Endothelial cell of umbilical vein (primary cell): ENCODE measurements at regions not wholly inside any gene's neighbourhood (a gene's known extent, or its start where the extent isn't known, plus 50 kb on each side); places are given as distances from the start of the nearest gene placed in this dataset.

Source experiments
- BruUV-seq: library from RNA; stranded (reverse); fragments of 400-500 nt; replicated peaks from 2 replicates; lab custom pipeline; 2021; lab: Mats Ljungman, UMichigan
- CTCF ChIA-PET: fragments of 300-600, 350-600 bp; sonication (Branson Sonifier 250); formaldehyde crosslinking; loops from one replicate; lab custom pipeline; 2021; ENCODE audit warnings: antibody characterized with exemption, inconsistent platforms; lab: Charles Lee
- POLR2A ChIA-PET: fragments of 300-600, 350-600 bp; sonication (Branson Sonifier 250); formaldehyde crosslinking; loops from one replicate; lab custom pipeline; 2021; ENCODE audit warnings: antibody characterized with exemption, inconsistent platforms; lab: Charles Lee
- DNase-seq: peaks from one replicate; pipeline ENCODE4 v3.0.0-alpha.2; 2011; ENCODE audit warnings: low read depth, low spot score
- FAIRE-seq: peaks from 2 replicates; lab custom pipeline; 2011; peaks lifted over from hg19 to GRCh38; lab: Jason Lieb, UNC
- H2AFZ ChIP-seq: 2 replicates; pipeline ENCODE4 v1.6.0; 2012; ENCODE audit warnings: low read depth, low read length, control low read depth, inconsistent platforms
- H3K27ac ChIP-seq: 2 replicates; pipeline ENCODE4 v1.5.1; 2011; ENCODE audit warnings: low read depth, mild to moderate bottlenecking, control low read depth, low read length, moderate library complexity; ENCODE audit not compliant: insufficient read depth
- H3K27me3 ChIP-seq, 2 experiments: 2 replicates each; pipeline versions ENCODE4 v1.6.0 to v1.6.1; 2011; ENCODE audit warnings: low read length in 2 of 2, mixed read lengths in 1 of 2; ENCODE audit not compliant: control insufficient read depth in 2 of 2, insufficient read depth in 2 of 2
- H3K36me3 ChIP-seq, 2 experiments: 2 replicates in 1 of 2; 3 replicates in 1 of 2; pipeline ENCODE4 v1.5.1; 2011; ENCODE audit warnings: low read length in 2 of 2, mild to moderate bottlenecking in 1 of 2, moderate library complexity in 1 of 2; ENCODE audit not compliant: control insufficient read depth in 2 of 2, insufficient read depth in 2 of 2; ENCODE audit errors: extremely low read depth in 1 of 2
- H3K4me1 ChIP-seq: 3 replicates; pipeline ENCODE4 v1.5.1; 2011; ENCODE audit warnings: mild to moderate bottlenecking, low read length; ENCODE audit not compliant: control insufficient read depth, insufficient read depth; ENCODE audit errors: extremely low read depth
- H3K4me2 ChIP-seq: 2 replicates; pipeline ENCODE4 v1.6.1; 2011; ENCODE audit warnings: low read length, control low read depth, mixed read lengths; ENCODE audit not compliant: insufficient read depth
- H3K4me3 ChIP-seq, 3 experiments: fragments of 200-600 bp in 1 of 3; sonication (generic), shearing (Covaris generic) in 1 of 3; replicated peaks in 1 of 3; 2 replicates each; pipeline ENCODE4 v1.5.1; 2011 to 2016; ENCODE audit warnings: control low read depth in 3 of 3, low read length in 3 of 3, mild to moderate bottlenecking in 2 of 3, inconsistent platforms in 1 of 3, low read depth in 1 of 3, moderate library complexity in 1 of 3; ENCODE audit not compliant: insufficient read depth in 1 of 3
- H3K79me2 ChIP-seq: 2 replicates; pipeline ENCODE4 v1.6.0; 2012; ENCODE audit warnings: low read length, inconsistent platforms; ENCODE audit not compliant: control insufficient read depth, insufficient read depth
- H3K9ac ChIP-seq: replicated peaks from 2 replicates; pipeline ENCODE3; 2011; ENCODE audit warnings: low read length, control low read depth; ENCODE audit not compliant: insufficient read depth; ENCODE audit errors: extremely low read depth
- H3K9me1 ChIP-seq: replicated peaks from 3 replicates; pipeline ENCODE4 v1.6.0; 2011; ENCODE audit warnings: mild to moderate bottlenecking, low read length; ENCODE audit not compliant: control insufficient read depth, insufficient read depth; ENCODE audit errors: extremely low read depth
- H3K9me3 ChIP-seq: replicated peaks from 2 replicates; pipeline ENCODE4 v1.5.1; 2012; ENCODE audit warnings: low read length, inconsistent platforms; ENCODE audit not compliant: control insufficient read depth, insufficient read depth
- H4K20me1 ChIP-seq: replicated peaks from 2 replicates; pipeline ENCODE3; 2011; ENCODE audit warnings: mild to moderate bottlenecking, low read length; ENCODE audit not compliant: control insufficient read depth, insufficient read depth; ENCODE audit errors: extremely low read depth
- EZH2 ChIP-seq: IDR thresholded peaks from 2 replicates; pipeline ENCODE4 v1.6.1; 2012; ENCODE audit warnings: borderline replicate concordance, low read depth, mild to moderate bottlenecking, moderate library complexity, low read length, inconsistent platforms; ENCODE audit not compliant: severe bottlenecking
- FOS ChIP-seq: IDR thresholded peaks from 2 replicates; pipeline ENCODE4 v1.6.1; 2011; ENCODE audit warnings: mild to moderate bottlenecking, low read length, moderate library complexity, borderline replicate concordance; ENCODE audit not compliant: insufficient read depth
- GATA2 ChIP-seq: IDR thresholded peaks from 2 replicates; pipeline ENCODE4 v1.7.0; 2011; ENCODE audit warnings: low read depth, mild to moderate bottlenecking, moderate library complexity, mixed read lengths, low read length; ENCODE audit not compliant: insufficient read length, insufficient read depth
- JUN ChIP-seq: IDR thresholded peaks from 2 replicates; pipeline ENCODE4 v1.6.1; 2011; ENCODE audit warnings: borderline replicate concordance, low read depth; ENCODE audit not compliant: insufficient read length, insufficient read depth
- MAX ChIP-seq: IDR thresholded peaks from 2 replicates; pipeline ENCODE4 v1.6.1; 2011; ENCODE audit not compliant: insufficient read depth, insufficient read length
- POLR2A ChIP-seq: IDR thresholded peaks from 2 replicates; pipeline ENCODE4 v1.6.1; 2012; ENCODE audit warnings: low read depth, mild to moderate bottlenecking, control low read depth, low read length
- POLR2AphosphoS5 ChIP-seq: IDR thresholded peaks from 2 replicates; pipeline ENCODE4 v1.6.1; 2012; ENCODE audit warnings: low read depth, mild to moderate bottlenecking, control low read depth, low read length, moderate library complexity; ENCODE audit not compliant: insufficient read depth
- dilution Hi-C: fragments of 300-500 bp; cut with MboI; formaldehyde crosslinking; loops from one replicate; pipeline ENCODE4 v1.15.0; 2019; ENCODE audit warnings: low sequenced_read_pairs; ENCODE audit not compliant: extremely low pct_ligation_motif_present
- intact Hi-C: fragments of 100-400 bp; cut with micrococcal nuclease; formaldehyde crosslinking; loops from one replicate; pipeline ENCODE4 v1.10.0; 2022
- TF ChIP-seq, protein P1 (sequence below), 2 donors: IDR thresholded peaks; 1 replicate in 1 of 2; 2 replicates in 1 of 2; pipeline ENCODE4 v1.5.1; 2011; ENCODE audit warnings: low read length in 2 of 2, mild to moderate bottlenecking in 2 of 2, moderate library complexity in 2 of 2, control low read depth in 1 of 2, inconsistent platforms in 1 of 2, low read depth in 1 of 2; ENCODE audit not compliant: insufficient read depth in 1 of 2; ENCODE audit errors: extremely low read depth in 1 of 2

DNA sequence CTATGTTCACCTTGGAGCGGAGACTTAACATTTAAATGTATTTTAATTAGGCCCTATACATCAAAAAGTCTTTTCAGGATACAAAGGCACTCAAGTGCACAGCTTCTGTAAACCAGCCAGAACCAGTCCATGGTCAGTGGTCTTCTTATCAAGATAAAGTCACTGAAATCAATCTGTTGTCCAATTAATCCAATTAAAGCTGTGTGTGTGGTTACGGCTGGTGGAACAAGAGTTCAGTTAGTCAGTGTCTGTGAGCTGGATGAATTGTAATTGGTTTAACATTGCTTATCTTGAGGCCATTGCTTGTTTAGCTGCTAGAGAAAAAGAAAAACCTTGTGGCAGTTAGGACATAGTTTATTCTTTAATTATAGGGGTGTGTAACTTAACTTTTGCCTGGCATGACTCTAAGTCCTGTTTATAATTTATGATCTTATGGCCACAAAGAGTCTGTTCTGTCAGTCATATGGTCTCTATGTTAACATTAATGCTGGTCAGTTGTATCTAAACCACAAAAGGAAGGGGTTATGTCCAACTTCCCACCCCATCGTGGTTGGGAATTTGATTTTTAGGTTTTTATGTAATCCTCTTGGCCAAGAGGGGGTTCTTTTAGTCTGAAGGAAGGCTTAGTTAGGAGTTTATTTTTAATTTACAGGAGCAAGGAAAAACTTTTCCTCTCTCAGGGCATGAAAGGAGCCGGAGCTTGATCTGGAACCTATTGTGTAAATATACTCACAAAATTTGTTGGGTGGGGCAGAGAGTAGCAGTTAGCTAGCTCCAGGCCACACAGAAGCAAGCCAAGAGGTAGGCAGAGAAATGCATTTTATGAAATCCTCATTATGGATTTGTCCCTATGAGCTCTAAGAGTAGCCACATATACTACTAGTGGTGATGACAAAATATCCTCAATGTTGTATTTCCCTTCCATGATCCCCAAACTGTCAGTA, 665.7 kb upstream of the ACTRT1 start:
- dilution Hi-C loops = no loop called here
- no peak overlapping the region for H2AFZ ChIP-seq
- no TSS peak for BruUV-seq
- H3K79me2 ChIP-seq = no peaks in the 10 kb centered on the region
- no peak for DNase-seq
- ChIA-PET CTCF (no interaction called here), POLR2A (no interaction called here)
- no peaks in the 10 kb centered on the region for H3K9me1 ChIP-seq
- H3K27ac ChIP-seq = no peak overlapping the region
- no peak for FAIRE-seq
- H3K9me3 ChIP-seq = no peaks in the 10 kb centered on the region
- H3K36me3 ChIP-seq = no peaks in the 10 kb centered on the region
- H3K9ac ChIP-seq = no peak overlapping the region
- no peaks in the 10 kb centered on the region for H3K4me1 ChIP-seq
- no peaks in the 10 kb centered on the region for H3K27me3 ChIP-seq
- intact Hi-C loops = no loop called here
- H3K4me3 ChIP-seq = no peak overlapping the region
- H4K20me1 ChIP-seq = no peaks in the 10 kb centered on the region
- TF ChIP-seq EZH2 (no peak), POLR2A (no peak), FOS (no peak), GATA2 (no peak), POLR2AphosphoS5 (no peak), MAX (no peak), JUN (no peak)
- TF ChIP-seq, protein P1, sequence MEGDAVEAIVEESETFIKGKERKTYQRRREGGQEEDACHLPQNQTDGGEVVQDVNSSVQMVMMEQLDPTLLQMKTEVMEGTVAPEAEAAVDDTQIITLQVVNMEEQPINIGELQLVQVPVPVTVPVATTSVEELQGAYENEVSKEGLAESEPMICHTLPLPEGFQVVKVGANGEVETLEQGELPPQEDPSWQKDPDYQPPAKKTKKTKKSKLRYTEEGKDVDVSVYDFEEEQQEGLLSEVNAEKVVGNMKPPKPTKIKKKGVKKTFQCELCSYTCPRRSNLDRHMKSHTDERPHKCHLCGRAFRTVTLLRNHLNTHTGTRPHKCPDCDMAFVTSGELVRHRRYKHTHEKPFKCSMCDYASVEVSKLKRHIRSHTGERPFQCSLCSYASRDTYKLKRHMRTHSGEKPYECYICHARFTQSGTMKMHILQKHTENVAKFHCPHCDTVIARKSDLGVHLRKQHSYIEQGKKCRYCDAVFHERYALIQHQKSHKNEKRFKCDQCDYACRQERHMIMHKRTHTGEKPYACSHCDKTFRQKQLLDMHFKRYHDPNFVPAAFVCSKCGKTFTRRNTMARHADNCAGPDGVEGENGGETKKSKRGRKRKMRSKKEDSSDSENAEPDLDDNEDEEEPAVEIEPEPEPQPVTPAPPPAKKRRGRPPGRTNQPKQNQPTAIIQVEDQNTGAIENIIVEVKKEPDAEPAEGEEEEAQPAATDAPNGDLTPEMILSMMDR (IDR thresholded peaks at IDR 0.05; ENCODE audit: extremely low read depth in 1 of 2, insufficient read depth in 1 of 2, low read depth in 1 of 2, low read length in 2 of 2) = no peak
- no peak overlapping the region for H3K4me2 ChIP-seq
